RWPE2 (cell line): ENCODE measurements at regions not wholly inside any gene's neighbourhood (a gene's known extent, or its start where the extent isn't known, plus 50 kb on each side); places are given as distances from the start of the nearest gene placed in this dataset.
A peak's percentile ranks its signal among the peaks of the same experiment; 100 is the strongest.

Experiments
- ATAC-seq: fragments of 200-7000 bp; cut with Tn5 transposase; 3 replicates; pipeline ENCODE4 v1.9.1; 2021; ENCODE audit warnings: low read depth
- DNase-seq: peaks from one replicate; pipeline ENCODE4 v3.0.0-alpha.2; 2020; ENCODE audit warnings: low spot score
- H3K27ac ChIP-seq: fragments of 450-650 bp; 2 replicates; pipeline ENCODE4 v1.5.1; 2017; ENCODE audit warnings: mild to moderate bottlenecking; ENCODE audit not compliant: poor library complexity, severe bottlenecking
- H3K27me3 ChIP-seq: fragments of 250-450 bp; sonication (Bioruptor Pico); 2 replicates; pipeline ENCODE4 v1.5.1; 2021; ENCODE audit warnings: mild to moderate bottlenecking, moderate library complexity; ENCODE audit not compliant: insufficient read depth, poor library complexity, severe bottlenecking
- H3K36me3 ChIP-seq: fragments of 250-450 bp; sonication (Bioruptor Pico); 2 replicates; pipeline ENCODE4 v1.5.1; 2020; ENCODE audit warnings: low read depth, mild to moderate bottlenecking, moderate library complexity
- H3K4me1 ChIP-seq: fragments of 250-450 bp; sonication (Bioruptor Pico); 2 replicates; pipeline ENCODE4 v1.5.1; 2021; ENCODE audit warnings: mild to moderate bottlenecking, moderate library complexity; ENCODE audit not compliant: insufficient read depth, poor library complexity, severe bottlenecking
- H3K4me3 ChIP-seq: fragments of 250-450 bp; sonication (Bioruptor Pico); 2 replicates; pipeline ENCODE4 v1.5.1; 2021; ENCODE audit warnings: mild to moderate bottlenecking, moderate library complexity; ENCODE audit not compliant: severe bottlenecking
- H3K9me3 ChIP-seq: fragments of 250-450 bp; sonication (Bioruptor Pico); 2 replicates; pipeline ENCODE4 v1.5.1; 2021; ENCODE audit warnings: mild to moderate bottlenecking, moderate library complexity; ENCODE audit not compliant: severe bottlenecking
- TF ChIP-seq, protein P1 (sequence below): fragments of 450-650 bp; IDR thresholded peaks from one replicate; pipeline ENCODE4 v1.5.1; 2017; ENCODE audit warnings: mild to moderate bottlenecking, moderate library complexity; ENCODE audit not compliant: poor library complexity, severe bottlenecking

DNA sequence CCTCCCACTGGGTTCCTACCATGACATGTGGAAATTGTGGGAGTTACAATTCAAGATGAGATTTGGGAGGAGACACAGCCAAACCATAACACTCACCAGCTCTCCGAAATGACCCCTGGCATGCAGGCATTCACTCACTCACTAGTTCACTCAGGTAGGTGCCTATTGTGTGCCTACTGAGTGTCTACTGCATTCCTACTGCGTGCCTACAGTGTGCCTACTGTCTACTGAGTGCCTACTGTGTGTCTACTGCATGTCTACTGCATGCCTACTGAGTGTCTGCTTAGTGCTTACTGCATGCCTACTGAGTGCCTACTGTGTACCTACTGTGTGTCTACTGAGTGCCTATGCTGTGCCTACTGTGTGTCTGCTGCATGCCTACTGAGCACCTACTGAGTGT, 71.7 kb upstream of the FZD10 start:
- H3K36me3 ChIP-seq: no peaks in the 10 kb centered on the region
- H3K4me3 ChIP-seq: no peak overlapping the region
- no peaks in the 10 kb centered on the region for H3K27me3 ChIP-seq
- H3K4me1 ChIP-seq: no peaks in the 10 kb centered on the region
- ATAC-seq: no peak
- TF ChIP-seq, protein P1, sequence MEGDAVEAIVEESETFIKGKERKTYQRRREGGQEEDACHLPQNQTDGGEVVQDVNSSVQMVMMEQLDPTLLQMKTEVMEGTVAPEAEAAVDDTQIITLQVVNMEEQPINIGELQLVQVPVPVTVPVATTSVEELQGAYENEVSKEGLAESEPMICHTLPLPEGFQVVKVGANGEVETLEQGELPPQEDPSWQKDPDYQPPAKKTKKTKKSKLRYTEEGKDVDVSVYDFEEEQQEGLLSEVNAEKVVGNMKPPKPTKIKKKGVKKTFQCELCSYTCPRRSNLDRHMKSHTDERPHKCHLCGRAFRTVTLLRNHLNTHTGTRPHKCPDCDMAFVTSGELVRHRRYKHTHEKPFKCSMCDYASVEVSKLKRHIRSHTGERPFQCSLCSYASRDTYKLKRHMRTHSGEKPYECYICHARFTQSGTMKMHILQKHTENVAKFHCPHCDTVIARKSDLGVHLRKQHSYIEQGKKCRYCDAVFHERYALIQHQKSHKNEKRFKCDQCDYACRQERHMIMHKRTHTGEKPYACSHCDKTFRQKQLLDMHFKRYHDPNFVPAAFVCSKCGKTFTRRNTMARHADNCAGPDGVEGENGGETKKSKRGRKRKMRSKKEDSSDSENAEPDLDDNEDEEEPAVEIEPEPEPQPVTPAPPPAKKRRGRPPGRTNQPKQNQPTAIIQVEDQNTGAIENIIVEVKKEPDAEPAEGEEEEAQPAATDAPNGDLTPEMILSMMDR: no peak
- H3K27ac ChIP-seq: no peak overlapping the region
- H3K9me3 ChIP-seq: no peaks in the 10 kb centered on the region
- no peak for DNase-seq

DNA sequence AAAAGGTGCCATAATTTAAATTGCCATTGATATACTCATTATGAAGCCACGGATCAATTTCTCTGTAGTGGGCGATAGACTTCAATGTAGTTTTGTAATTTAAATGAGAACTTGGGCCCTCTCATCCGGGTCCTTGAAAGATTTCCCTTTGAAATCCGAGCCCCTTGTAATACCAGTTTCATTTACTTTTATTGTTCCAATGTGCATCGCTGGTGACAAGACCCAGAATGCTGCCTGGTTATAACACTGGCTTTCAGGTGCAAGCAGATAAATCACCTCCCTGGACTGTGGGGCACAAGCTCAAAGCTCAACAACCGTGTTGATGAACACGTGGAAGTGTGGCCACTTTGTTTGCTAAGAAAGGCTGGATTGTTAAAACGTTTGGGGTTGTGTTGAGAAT, 68.9 kb upstream of the FZD10 start:
- H3K27me3 ChIP-seq: no peaks in the 10 kb centered on the region
- no peak for ATAC-seq
- DNase-seq: no peak

DNA sequence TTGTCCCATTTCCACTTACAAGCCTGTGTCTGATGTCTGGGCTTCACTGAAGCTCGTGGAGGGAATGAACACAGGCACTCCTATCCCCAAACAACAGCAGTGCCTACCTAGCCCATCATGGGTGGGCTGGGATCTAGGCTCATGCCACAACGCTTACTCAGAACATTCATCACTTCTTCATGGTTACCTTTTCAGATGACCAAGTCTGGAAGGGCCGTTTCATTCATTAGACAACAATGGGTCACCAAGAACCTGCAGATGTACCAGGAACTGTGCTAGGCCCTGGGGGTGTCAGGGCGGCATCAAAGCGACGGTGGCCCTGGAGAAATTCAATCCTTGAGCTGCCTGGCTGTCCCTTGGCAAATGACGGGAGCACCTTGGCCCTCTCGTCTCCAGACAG, 64.9 kb upstream of the FZD10 start:
- Histone ChIP-seq H3K36me3 (no peaks in the 10 kb centered on the region), H3K4me1 (peaks cover 24% of the 10 kb centered on the region), H3K27ac (peak overlapping the region; percentile 93), H3K4me3 (no peak overlapping the region), H3K27me3 (no peaks in the 10 kb centered on the region), H3K9me3 (no peaks in the 10 kb centered on the region)
- DNase-seq (no peak), ATAC-seq (peak; percentile 4; the same call in 1 of the 3 replicates)
- TF ChIP-seq, protein P1: no peak

More for the DNA sequence above, 68.9 kb upstream of the FZD10 start:
- TF ChIP-seq, protein P1: no peak
- Histone ChIP-seq H3K4me1 (peaks cover 15% of the 10 kb centered on the region), H3K9me3 (no peaks in the 10 kb centered on the region), H3K36me3 (no peaks in the 10 kb centered on the region), H3K27ac (no peak overlapping the region), H3K4me3 (no peak overlapping the region)

- peak overlapping the region; percentile 93 for H3K27ac ChIP-seq
- H3K27me3 ChIP-seq: no peaks in the 10 kb centered on the region
- TF ChIP-seq, protein P1: no peak
- no peak overlapping the region for H3K4me3 ChIP-seq
- peak; percentile 95 for ATAC-seq
- peak; percentile 93 for DNase-seq
- peaks cover 28% of the 10 kb centered on the region for H3K4me1 ChIP-seq
- H3K36me3 ChIP-seq: no peaks in the 10 kb centered on the region
- no peaks in the 10 kb centered on the region for H3K9me3 ChIP-seq
These were observed 64.4 kb upstream of the FZD10 start for GRCh38 chr12:130097798-130098255.

- Histone ChIP-seq H3K9me3 (no peaks in the 10 kb centered on the region), H3K4me1 (peaks cover 28% of the 10 kb centered on the region), H3K36me3 (no peaks in the 10 kb centered on the region), H3K27me3 (no peaks in the 10 kb centered on the region), H3K4me3 (no peak overlapping the region), H3K27ac (peak overlapping the region; percentile 93)
- ATAC-seq (no peak), DNase-seq (no peak)
- TF ChIP-seq, protein P1: no peak
These were observed 63.8 kb upstream of the FZD10 start for GRCh38 chr12:130098301-130099005.
